DMS53 treated with DMSO at 0.1 percent for 48 hours (cell line): ENCODE measurements at regions not wholly inside any gene's neighbourhood (a gene's known extent, or its start where the extent isn't known, plus 50 kb on each side); places are given as distances from the start of the nearest gene placed in this dataset.
"Not testable (repeated sequence)": the region's sequence is repeated elsewhere in the genome, so short reads cannot be mapped to it uniquely, and the experiment has no call there.

Experiments
- DNase-seq: peaks from one replicate; lab custom pipeline; 2025; ENCODE audit not compliant: unreplicated experiment; lab: John Stamatoyannopoulos, UW

DNA sequence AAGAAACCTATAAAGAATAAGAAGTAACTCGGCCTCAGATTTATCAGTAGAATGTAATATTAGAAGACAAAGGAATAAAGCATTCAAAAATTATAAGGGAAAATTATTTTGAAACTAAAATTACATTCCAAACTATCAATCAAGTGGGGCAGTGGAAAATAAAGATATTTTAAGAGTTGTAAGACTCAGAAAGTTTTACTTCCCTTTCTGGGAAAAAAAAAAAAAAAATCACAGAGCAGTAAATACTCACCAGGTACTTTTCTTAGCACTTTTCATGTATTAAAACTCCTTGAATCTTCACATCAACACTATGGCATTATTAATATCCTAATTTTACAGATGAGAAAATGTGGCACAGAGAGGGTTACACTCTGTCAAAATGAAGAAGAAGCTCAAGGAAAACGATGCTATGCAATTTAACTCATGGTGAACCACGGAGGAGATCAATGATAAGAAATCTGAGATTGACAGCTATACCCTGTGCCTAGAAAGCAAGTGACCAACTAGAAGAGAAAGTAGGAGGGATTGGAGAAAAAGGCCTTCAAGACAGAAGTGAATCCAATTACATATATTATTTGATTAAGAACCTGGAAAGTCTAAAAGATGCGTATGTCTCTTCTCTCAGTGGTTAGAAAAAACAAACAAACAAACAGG lies 238.9 kb upstream of the ID2 start:
- DNase-seq: no peak

DNA sequence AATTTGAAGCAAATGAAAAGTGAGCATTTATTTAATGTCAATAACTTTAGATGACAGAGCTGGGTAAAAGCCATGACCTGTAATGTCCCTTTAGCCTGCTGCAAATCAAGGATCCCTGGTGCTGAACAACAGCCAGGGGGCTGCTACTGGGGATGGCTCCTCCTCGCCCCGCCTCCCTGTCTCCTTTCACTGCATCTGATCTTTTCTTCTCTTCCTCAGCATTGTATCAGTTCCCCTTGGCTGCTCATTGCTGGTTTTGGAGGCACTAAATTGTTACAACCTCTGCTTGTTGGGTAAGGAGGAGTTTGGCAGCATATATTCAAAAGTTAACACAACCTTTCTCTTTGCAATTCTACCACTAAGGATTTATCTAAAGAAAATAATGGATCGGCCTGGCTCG lies 236.3 kb upstream of the ID2 start:
- DNase-seq: no peak

DNA sequence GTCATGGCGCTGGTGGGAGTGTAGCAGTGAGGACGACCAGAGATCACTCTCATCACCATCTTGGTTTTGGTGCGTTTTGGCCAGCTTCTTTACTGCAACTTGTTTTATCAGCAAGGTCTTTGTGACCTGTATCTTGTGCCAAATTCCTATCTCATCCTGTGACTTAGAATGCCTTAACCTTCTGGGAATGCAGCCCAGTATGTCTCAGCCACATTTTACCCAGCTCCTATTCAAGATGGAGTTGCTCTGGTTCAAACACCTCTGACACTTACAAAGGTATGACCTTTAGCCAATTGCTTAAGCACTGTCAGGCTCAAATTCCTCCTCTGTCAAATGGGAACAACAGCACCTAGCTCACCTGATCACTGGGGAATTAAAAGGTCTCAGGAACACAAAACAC lies 235.1 kb upstream of the ID2 start:
- DNase-seq: not testable (repeated sequence)

DNA sequence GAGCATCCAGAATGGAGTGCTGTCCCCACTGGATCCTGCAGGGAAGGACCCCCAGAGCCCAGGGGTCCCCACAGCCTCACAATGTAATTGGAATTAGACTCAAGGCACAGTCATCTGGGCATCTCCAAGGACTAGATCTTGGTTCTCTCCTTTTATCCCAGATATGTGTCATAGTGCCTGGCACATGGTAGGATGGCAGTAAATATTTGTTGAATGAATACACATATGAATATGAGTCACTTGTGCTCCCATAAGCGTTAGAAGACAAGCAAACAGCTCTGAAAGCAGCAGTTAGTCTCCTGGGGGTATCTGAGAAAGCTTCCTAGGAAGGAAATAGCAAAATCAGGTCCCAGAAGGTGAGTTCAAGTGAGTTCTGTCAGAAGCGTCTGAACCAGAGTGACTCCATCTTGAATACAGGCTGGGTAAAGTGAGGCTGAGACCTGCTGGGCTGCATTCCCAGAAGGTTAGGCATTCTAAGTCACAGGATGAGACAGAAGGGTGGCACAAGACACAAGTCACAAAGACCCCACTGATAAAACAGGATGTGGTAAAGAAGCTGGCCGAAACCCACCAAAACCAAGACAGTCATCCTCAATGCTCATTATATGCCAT lies 234.1 kb upstream of the ID2 start:
- peak; percentile 20 for DNase-seq

DNA sequence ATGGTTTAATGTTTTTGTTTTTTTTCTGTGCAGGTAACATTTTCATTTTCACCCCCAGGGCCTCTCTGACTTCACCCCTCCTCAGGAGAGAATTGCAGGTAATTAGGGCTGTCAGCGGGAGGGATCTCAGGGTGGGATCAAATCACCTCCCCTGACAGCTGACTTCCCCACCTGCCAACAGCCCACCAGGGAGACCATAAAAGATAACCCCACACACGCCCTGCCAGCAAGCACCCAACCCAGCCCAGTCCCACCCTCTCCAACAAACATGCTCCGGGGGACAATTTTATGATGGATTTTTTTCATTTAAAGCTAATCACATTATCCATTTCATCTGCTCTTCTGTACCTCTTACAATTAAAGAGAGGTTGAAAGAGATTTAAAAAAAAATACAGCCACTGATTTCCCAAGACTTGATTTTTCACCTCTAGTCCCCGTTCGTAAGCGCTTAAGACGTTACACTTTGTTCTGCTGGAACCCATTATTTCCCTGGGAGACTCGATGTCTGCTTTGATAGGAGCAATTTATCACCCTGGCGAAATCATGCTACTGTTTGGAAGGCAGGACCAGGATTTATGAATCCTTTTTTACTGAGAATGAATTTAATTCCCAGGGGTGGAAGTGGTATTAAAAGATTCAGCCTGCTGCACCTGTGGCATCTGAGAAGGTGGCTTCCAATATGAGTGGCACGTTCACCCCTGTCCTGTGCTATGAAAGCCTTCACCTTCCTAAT lies 232.9 kb upstream of the ID2 start:
- no peak for DNase-seq

DNA sequence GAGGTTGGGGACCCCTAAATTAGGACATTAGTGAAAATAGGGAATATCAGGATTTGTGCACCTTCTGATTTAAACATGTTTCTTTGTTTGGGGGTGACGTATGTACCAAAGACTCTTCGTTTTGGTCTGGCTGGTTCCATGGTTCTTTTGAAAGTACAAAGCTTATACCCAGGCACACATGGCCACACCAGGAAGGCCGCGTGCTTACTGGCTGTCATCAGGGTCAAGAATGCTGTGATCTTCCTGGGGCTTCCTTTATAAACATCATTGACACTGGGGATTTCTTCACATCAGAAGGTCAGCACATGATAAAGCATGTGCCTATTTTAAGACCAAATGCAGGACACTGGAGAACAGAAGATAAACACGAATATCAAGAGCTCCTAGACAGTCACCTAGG lies 230.6 kb upstream of the ID2 start:
- no peak for DNase-seq

DNA sequence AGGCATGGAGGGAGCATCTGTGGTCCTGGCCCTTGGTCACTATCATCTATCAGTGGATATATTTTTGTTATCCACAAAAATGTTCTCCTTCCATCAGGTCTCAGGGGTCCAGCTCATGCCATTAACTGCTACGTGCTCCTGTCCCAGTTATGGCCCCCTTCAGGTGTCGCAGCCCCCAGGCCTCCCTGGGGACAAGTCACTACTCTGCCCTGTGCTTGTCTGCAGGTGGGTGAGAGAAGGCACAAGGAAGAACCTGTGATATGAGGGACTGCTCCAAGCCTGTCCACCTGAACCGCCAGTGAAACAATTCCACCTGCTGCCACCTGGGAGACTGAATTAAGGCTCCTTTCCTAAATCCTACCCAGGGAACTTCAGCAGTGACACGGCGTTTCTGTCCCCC lies 229.6 kb upstream of the ID2 start:
- DNase-seq: no peak

DNA sequence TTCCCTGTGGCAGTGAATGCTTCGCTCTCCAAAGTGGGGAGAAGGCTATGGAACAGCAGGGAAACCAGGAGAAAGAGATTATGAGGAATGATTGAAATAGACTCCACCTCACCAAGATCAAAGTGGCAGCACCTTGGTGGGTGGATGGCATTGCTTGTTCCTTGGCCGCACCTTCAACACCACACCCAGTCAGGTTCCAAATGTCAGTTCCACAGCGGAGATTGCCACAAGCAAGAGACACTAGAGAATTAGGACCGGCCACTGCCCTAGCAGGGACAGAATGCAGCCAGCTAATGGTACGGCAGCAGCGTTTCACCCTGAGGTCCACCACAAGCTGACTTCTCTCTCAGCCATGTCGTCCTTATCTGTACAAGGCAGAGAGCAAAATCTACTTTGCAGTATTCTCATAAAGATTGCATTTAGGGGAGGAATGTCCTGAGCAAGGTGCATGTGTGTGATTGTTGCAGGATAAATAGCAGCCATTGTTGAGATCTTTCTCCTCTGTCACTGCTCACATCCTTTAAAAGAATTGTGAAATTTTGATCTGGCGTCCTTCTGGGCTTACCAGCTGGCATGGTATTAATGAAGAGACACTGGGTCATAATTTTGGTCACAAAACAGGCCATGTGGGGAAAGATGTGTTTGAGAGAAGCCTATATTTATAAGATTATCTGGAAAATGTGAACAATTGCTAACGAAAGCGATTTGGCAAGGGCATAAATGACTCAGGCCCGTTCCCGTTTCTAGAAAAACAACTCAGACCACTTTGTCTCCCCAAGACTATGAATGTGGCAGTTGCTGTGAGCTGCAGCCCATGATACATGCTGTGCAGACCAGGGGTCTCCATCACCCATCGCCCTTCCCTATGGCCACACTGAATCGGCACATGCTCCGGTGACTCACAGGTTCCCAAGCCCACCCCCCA lies 228.6 kb upstream of the ID2 start:
- no peak for DNase-seq

DNA sequence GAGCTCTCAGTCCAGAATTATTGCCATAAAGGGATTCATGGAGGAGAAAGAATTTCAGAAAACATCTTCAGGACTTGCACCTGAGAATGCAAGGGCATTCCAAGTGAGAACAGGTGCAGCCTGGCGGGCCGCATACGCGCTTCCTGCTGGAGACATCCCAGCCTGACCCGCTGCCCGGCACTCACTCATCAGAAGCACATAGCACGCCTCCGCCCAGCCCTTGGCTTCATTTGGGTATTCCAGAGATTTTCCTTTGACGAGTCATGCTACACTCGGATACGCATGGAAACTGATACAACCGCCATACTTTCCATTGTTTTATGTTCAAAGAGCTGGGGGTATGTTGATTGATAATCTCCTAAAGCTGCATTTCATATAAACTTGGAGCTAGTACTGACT lies 228.0 kb upstream of the ID2 start:
- no peak for DNase-seq

DNA sequence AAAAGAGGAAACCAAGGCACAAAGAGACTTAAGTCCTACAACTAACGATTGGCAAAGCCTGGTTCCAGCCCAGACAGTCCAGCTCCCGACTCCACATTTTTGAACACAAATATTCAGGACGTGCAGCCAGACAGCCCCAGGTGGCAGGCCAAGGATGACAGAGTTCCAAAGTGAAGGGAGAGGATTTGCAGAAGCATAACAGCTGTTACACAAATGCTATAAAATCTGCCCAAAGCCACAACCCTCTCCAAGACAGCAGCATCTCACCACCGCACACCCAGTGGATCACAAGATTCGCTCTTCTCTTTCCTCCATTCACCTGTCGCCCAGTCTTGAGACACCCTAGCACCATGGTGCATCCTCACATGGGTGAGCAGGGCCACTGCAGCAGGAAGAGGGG lies 227.1 kb upstream of the ID2 start:
- no peak for DNase-seq

DNA sequence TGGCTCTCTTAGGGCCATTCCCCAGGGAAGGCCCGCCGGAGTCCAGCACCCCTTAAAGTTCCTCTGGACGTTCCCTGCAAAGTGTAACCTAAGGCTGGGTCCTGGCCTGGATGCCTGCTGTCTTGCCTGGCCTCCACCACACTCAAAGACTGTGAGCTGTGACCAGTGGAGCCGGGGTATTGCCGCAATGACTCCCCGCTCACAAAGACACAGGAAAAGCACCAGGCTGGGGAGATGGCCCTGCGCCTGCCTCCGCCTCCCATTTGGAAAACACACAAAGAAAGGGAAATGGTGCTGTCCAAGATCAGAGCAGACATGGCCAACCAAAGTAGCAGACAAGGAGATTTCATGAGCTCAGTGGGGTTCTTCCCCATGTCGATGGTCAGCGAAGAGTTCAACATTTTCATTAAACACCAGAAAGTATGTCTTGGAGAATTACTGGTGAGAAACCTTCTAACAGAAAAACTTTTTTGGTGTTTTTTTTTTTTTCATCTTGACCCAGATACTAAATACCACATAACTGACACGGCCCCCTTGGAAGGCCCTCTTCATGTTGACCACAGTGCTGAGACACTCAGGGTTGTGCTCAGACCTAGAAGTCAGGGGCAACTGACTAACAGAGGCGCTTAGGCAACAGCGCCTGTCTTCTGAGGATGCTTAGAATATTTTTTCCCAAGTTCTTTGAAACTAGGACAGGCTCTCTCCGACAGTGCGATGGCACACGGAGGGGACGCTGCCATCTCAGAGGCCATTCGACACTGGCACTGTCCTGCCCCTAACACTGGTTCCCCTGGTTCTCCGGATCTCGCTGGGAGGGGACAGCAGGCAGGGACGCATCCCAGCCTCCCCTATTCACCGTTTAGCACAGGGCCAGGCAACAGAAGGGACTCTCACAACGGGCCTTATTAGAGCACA lies 226.4 kb upstream of the ID2 start:
- DNase-seq: no peak

DNA sequence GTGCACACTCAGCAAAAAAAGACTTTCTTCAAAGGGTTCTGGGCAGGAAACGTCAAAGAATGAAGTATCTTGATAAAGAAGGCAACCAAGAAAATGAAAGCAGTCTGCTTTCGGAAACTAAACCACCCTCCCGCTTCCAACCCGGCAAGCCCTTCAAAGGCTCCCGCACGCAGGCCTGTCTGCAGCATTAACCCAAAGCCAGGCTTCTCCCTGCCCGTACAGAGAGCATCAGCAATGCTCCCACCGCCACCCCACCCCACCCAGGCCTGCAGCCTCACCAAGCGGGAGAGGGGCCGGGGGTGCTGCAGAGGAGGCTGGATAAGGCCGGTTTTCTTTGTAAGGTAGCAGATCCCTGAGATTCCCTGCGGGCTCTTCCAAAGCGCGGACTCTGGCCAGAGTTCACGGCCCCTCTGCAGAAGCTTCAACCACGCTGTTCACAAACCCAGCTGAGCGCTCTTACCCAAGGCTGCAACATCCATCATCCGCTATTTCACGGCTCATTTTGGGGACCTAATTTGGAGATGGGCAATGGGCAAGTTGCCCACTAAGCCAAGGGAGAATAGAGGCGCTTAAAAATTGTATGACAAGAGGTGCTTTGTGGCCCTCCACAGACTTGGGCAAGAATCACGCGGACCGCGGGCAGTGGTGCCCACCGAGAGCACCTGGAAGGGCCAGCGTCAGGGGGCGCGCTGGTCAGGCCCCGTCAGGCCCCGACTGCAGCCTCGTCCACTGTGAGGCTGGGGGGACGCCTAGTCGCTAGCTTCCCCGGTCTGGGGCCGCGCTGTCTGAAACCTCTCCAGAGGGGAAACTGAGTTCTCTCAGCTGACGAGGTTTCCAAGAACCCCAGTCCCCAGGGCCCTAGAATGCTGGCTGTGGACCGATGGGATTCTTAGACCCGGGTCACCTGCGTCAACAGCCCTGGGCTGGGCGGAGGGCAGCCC lies 225.4 kb upstream of the ID2 start:
- no peak for DNase-seq

DNA sequence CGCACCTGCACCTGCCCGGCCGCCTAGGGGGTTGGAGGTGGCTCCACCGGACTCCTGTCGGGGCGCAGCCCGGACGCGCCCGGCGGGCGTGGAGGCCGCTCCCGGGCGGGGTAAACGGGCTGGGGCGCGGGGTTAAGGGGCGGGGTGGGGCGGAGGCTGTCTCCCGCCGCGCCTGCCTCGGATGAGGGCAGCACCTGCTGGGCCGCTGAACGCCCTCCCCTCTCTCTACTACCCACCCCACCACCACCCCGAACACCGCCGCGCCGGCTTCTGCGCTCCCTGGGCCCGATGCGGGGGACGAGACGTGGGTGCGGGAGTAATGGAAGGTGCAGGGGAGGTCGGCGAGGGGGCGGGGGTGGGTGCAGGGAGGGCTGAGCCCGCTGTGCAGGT lies 224.8 kb upstream of the ID2 start:
- peak; percentile 14 for DNase-seq

DNA sequence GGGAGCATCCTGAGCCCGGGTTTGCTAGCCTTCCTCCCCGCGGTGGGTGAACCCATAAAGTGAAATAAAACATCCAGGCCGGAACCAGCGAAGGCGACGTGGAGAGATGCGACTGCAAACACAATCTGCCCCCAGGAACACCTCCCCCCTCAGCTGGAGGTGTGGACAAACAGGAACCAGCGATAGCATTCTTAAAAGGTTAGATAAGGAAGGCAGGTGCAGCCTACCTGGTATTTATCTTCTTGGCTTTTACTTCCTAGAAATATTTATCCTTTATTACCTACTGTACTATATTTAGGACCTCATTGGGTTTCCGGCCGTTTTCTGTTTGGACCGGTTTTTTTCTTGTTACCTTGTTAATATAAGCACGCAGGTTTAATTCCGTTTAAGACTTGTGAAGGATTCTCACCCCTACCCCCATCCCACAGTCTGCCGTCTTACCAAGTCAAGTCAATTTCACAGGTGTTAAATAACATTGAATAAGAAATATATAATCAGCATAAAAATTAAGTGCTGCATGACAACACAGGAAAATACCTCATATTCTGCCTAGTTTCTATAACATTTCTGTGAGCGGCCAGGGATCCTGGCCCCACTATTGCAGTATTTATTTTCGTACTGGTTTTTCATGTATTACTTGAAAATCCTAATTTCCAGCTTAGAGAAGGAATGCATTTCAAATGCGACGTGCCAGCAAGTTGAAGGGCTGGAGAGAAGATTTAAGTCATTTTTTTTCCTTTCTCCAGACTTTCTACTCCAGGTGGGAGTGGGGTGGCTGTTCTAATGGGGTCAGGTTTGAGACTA lies 224.0 kb upstream of the ID2 start:
- peak; percentile 60 for DNase-seq

DNA sequence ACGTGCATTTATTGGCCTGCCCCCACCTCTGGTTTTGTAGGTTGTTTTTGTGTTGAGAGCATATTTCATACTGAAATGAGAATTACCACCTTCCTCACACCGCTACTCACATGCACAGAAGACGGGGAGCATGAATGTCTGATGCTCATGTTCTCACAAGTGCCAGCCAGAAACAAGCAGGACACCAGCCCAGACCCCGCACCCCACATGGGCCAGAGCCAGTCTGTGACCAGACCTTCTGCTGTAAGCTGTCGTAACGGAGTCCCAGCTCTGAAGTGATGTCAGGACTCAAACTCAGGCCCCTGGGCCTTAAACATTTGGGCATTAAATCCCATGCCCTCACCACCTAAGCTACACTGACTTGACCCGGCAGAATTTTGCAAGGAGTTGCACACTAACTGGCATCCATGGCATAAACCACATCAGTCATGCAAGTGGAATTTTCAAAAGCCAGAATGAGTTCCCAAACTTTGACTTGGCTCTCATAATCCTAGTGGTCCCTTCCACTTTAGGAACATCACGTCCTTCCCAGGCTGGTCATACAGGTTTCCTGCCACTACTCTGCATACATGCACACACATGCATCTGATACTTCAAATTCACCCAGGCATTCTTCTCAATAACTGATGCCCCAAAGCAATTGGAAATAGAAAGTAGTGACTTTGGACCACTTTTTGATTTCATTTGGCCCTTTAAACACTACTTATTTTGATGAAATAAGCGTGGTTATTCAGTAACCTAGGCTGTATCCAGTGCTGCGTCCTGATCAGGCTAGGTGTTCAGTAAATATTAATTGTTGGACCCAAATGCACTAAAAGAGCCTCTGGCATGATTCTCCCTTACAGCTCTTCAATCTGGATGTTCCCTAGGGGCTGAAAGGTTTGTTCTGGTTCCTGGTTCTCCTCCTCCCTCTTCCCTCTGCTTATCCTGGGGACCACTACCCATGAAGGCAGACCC lies 223.1 kb upstream of the ID2 start:
- DNase-seq: no peak

DNA sequence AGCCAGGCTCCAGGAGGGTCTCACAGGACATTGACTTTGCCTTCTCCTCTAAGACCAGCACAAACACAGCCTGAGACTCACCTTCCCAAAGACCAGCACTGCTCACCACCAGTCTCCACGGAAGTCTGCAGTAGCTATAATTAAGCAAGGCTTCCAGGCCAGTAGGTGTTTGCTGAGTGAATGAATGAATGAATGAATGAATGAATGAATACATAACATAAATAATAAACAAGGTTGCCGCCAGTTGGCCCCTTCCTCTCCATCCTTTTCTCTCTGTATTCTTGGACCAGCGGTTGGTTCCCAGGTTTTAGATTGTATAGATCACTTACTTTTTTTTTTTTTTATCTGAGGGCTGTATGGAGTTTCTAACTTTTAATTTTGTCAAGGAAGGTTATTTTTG lies 222.4 kb upstream of the ID2 start:
- DNase-seq: no peak

DNA sequence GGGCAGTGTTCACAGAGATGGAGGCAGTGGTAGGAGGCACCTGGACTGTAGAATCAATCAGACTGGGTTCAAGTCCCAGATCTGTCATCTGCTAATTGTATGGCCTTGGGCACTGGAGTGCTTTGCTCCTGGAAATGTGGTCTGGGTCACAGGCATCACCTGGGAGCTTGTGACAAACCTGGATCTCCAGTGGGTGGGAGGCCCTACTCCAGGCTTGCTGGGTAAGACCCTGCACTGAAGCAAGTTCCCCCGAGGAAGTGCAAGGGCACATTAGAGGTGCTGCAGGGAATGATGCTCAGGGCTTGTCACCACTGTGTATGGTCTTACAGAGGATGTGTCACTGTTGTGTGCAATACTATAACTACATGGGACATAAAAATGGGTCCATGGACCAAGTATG lies 220.5 kb upstream of the ID2 start:
- no peak for DNase-seq
